IMR-90 (cell line): ENCODE measurements at regions not wholly inside any gene's neighbourhood (a gene's known extent, or its start where the extent isn't known, plus 50 kb on each side); places are given as distances from the start of the nearest gene placed in this dataset.

Source experiments
- BHLHE40 ChIP-seq: fragments of 150-350 bp; IDR thresholded peaks from 2 replicates; pipeline ENCODE4 v1.6.1; 2016; ENCODE audit warnings: mild to moderate bottlenecking, low read depth, low read length
- CEBPB ChIP-seq: IDR thresholded peaks from 2 replicates; pipeline ENCODE4 v1.6.1; 2012; ENCODE audit warnings: low read depth, low read length, improper control_type of control experiment
- FOS ChIP-seq: fragments of 150-350 bp; IDR thresholded peaks from 2 replicates; pipeline ENCODE4 v1.6.1; 2016; ENCODE audit warnings: low read depth, low read length
- MAFK ChIP-seq: IDR thresholded peaks from 2 replicates; pipeline ENCODE4 v1.6.1; 2012; ENCODE audit warnings: low read depth, low read length, improper control_type of control experiment
- MXI1 ChIP-seq: IDR thresholded peaks from 2 replicates; pipeline ENCODE4 v1.6.1; 2012; ENCODE audit warnings: low read depth, mild to moderate bottlenecking, low read length, moderate library complexity, borderline replicate concordance
- POLR2A ChIP-seq: IDR thresholded peaks from 2 replicates; pipeline ENCODE4 v1.6.1; 2012; ENCODE audit warnings: mild to moderate bottlenecking, low read depth, low read length
- RAD21 ChIP-seq: IDR thresholded peaks from 2 replicates; pipeline ENCODE4 v1.6.1; 2012; ENCODE audit warnings: low read length, improper control_type of control experiment
- RCOR1 ChIP-seq: IDR thresholded peaks from 2 replicates; pipeline ENCODE4 v1.6.1; 2012; ENCODE audit warnings: mild to moderate bottlenecking, low read length, improper control_type of control experiment; ENCODE audit not compliant: insufficient replicate concordance
- TF ChIP-seq, protein P1 (sequence below): conservative IDR thresholded peaks from 2 replicates; pipeline ENCODE4 v1.5.1; 2012; ENCODE audit warnings: mild to moderate bottlenecking, low read depth, low read length, improper control_type of control experiment
- TF ChIP-seq, protein P2 (sequence below): fragments of 150-350 bp; IDR thresholded peaks from 2 replicates; pipeline ENCODE4 v1.6.1; 2016; ENCODE audit warnings: low read depth, mild to moderate bottlenecking, low read length, moderate library complexity, borderline replicate concordance

DNA sequence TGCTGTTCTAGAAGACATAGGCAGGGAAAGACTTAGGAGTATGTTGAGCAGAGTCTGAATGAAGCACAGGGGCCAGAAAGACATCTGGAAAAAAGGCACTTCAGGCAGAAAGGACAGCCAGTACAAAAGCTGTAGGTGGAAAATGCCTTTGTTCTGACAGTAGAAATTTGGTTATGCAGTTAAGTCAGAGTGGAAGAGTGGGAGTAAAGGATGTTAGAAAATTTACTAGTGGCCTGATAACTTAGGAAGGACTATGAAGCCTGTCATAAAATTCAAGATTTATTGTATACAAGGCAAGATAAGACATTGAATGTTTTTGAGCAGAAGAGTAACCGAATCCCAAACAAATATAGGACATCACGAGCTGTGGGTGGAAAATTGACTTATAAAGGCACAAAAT, 987.9 kb downstream of the PLA2G4A start:
- TF ChIP-seq, protein P1, sequence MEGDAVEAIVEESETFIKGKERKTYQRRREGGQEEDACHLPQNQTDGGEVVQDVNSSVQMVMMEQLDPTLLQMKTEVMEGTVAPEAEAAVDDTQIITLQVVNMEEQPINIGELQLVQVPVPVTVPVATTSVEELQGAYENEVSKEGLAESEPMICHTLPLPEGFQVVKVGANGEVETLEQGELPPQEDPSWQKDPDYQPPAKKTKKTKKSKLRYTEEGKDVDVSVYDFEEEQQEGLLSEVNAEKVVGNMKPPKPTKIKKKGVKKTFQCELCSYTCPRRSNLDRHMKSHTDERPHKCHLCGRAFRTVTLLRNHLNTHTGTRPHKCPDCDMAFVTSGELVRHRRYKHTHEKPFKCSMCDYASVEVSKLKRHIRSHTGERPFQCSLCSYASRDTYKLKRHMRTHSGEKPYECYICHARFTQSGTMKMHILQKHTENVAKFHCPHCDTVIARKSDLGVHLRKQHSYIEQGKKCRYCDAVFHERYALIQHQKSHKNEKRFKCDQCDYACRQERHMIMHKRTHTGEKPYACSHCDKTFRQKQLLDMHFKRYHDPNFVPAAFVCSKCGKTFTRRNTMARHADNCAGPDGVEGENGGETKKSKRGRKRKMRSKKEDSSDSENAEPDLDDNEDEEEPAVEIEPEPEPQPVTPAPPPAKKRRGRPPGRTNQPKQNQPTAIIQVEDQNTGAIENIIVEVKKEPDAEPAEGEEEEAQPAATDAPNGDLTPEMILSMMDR, result no peak
- TF ChIP-seq FOS (no peak), MAFK (no peak), MXI1 (no peak), POLR2A (no peak), RCOR1 (no peak), CEBPB (no peak), RAD21 (no peak), BHLHE40 (no peak)
- TF ChIP-seq, protein P2, sequence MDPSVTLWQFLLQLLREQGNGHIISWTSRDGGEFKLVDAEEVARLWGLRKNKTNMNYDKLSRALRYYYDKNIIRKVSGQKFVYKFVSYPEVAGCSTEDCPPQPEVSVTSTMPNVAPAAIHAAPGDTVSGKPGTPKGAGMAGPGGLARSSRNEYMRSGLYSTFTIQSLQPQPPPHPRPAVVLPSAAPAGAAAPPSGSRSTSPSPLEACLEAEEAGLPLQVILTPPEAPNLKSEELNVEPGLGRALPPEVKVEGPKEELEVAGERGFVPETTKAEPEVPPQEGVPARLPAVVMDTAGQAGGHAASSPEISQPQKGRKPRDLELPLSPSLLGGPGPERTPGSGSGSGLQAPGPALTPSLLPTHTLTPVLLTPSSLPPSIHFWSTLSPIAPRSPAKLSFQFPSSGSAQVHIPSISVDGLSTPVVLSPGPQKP, result no peak
